Naive thymus-derived CD4-positive, alpha-beta T cell (primary cell): ENCODE measurements at regions not wholly inside any gene's neighbourhood (a gene's known extent, or its start where the extent isn't known, plus 50 kb on each side); places are given as distances from the start of the nearest gene placed in this dataset.

ENCODE experiments used
- ATAC-seq: fragments of 150-1000 bp; cut with Tn5 transposase; 2 replicates; pipeline ENCODE4 v1.10.0; 2021; ENCODE audit warnings: mild to moderate bottlenecking, moderate library complexity
- CTCF ChIA-PET: fragments of 350-600 bp; sonication (Branson Sonifier 250); formaldehyde crosslinking; loops from one replicate; lab custom pipeline; 2021; ENCODE audit warnings: antibody characterized with exemption; lab: Charles Lee
- POLR2A ChIA-PET: fragments of 350-600 bp; sonication (Branson Sonifier 250); formaldehyde crosslinking; loops from one replicate; lab custom pipeline; 2021; ENCODE audit warnings: antibody characterized with exemption, inconsistent platforms; lab: Charles Lee
- DNase-seq, 9 donors: peaks; one replicate each; pipeline versions ENCODE4 v3.0.0 to v3.0.0-alpha.2; 2020 to 2022; ENCODE audit warnings: mixed read lengths in 1 of 9
- H3K27ac ChIP-seq: one replicate; pipeline ENCODE4 v1.7.0; 2013; ENCODE audit warnings: mild to moderate bottlenecking, low read depth, low read length, moderate library complexity
- H3K27me3 ChIP-seq, 2 donors: one replicate each; pipeline ENCODE4 v1.7.0; 2013; ENCODE audit warnings: low read length in 2 of 2, mild to moderate bottlenecking in 2 of 2, moderate library complexity in 2 of 2; ENCODE audit not compliant: control insufficient read depth in 2 of 2, insufficient read depth in 2 of 2
- H3K36me3 ChIP-seq, 3 experiments: 1 replicate in 2 of 3; 2 replicates in 1 of 3; pipeline ENCODE4 v1.7.0; 2013; ENCODE audit warnings: low read length in 3 of 3, mild to moderate bottlenecking in 3 of 3, moderate library complexity in 1 of 3; ENCODE audit not compliant: insufficient read depth in 3 of 3, control insufficient read depth in 2 of 3
- H3K4me1 ChIP-seq, 2 donors: one replicate each; pipeline ENCODE4 v1.7.0; 2013; ENCODE audit warnings: low read length in 2 of 2, mild to moderate bottlenecking in 2 of 2, moderate library complexity in 1 of 2; ENCODE audit not compliant: control insufficient read depth in 2 of 2, insufficient read depth in 2 of 2
- H3K4me3 ChIP-seq: 2 replicates; pipeline ENCODE4 v1.7.0; 2013; ENCODE audit warnings: mild to moderate bottlenecking, low read length
- H3K9me3 ChIP-seq, 3 experiments: 1 replicate in 2 of 3; 2 replicates in 1 of 3; pipeline ENCODE4 v1.7.0; 2013; ENCODE audit warnings: low read length in 3 of 3; ENCODE audit not compliant: control insufficient read depth in 2 of 3
- H3K27ac Mint-ChIP-seq, 9 donors: one replicate each; pipeline ENCODE4 v1.8.0; 2020 to 2022; ENCODE audit warnings: mixed read lengths in 9 of 9, mild to moderate bottlenecking in 8 of 9, moderate library complexity in 5 of 9, inconsistent platforms in 2 of 9
- H3K27me3 Mint-ChIP-seq, 5 donors: one replicate each; pipeline ENCODE4 v1.8.0; 2021 to 2022; ENCODE audit warnings: mixed read lengths in 5 of 5, mild to moderate bottlenecking in 1 of 5
- H3K36me3 Mint-ChIP-seq, 5 donors: one replicate each; pipeline ENCODE4 v1.8.0; 2020 to 2022; ENCODE audit warnings: mixed read lengths in 5 of 5, mild to moderate bottlenecking in 3 of 5, inconsistent platforms in 1 of 5
- H3K4me1 Mint-ChIP-seq, 7 donors: one replicate each; pipeline ENCODE4 v1.8.0; 2020 to 2022; ENCODE audit warnings: mixed read lengths in 7 of 7, mild to moderate bottlenecking in 3 of 7, inconsistent platforms in 1 of 7
- H3K4me3 Mint-ChIP-seq, 10 donors: one replicate each; pipeline ENCODE4 v1.8.0; 2020 to 2022; ENCODE audit warnings: mild to moderate bottlenecking in 10 of 10, mixed read lengths in 10 of 10, moderate library complexity in 6 of 10, inconsistent platforms in 2 of 10
- H3K9me3 Mint-ChIP-seq, 11 donors: one replicate each; pipeline ENCODE4 v1.8.0; 2020 to 2022; ENCODE audit warnings: mixed read lengths in 11 of 11, mild to moderate bottlenecking in 4 of 11, inconsistent platforms in 1 of 11, moderate library complexity in 1 of 11
- intact Hi-C, 2 donors: fragments of 100-400 bp; cut with micrococcal nuclease; formaldehyde crosslinking; loops; one replicate each; pipeline ENCODE4 v1.15.1; 2023

GRCh38 chr5:38782180-38782835 lies 63.5 kb upstream of the OSMR start:
- peaks cover 0 to 19% (median 10%) of the 10 kb centered on the region in 11 donors for H3K9me3 Mint-ChIP-seq
- H3K27me3 Mint-ChIP-seq: peaks cover 7 to 29% (median 13%) of the 10 kb centered on the region in 5 donors
- Histone ChIP-seq H3K36me3 (no peaks in the 10 kb centered on the region), H3K9me3 (no peaks in the 10 kb centered on the region), H3K27ac (no peak overlapping the region), H3K27me3 (no peaks in the 10 kb centered on the region), H3K4me3 (no peak overlapping the region), H3K4me1 (no peaks in the 10 kb centered on the region)
- CTCF ChIA-PET: no interaction called here
- POLR2A ChIA-PET: no interaction called here
- DNase-seq (no peak), ATAC-seq (no peak)
- H3K27ac Mint-ChIP-seq: no peak overlapping the region
- no peak overlapping the region for H3K4me3 Mint-ChIP-seq
- H3K36me3 Mint-ChIP-seq: peaks cover 0 to 6% (median 0%) of the 10 kb centered on the region in 5 donors
- H3K4me1 Mint-ChIP-seq: peaks cover 0 to 3% (median 0%) of the 10 kb centered on the region in 7 donors
- intact Hi-C loops: no loop called here

- no peak overlapping the region for H3K4me3 Mint-ChIP-seq
- intact Hi-C loops: no loop called here
Measured at GRCh38 chr5:38783011-38783561, 62.7 kb upstream of the OSMR start.

GRCh38 chr5:38789134-38789533 lies 56.7 kb upstream of the OSMR start:
- CTCF ChIA-PET: no interaction called here
- ATAC-seq (no peak), DNase-seq (no peak)
- Histone ChIP-seq H3K27me3 (no peaks in the 10 kb centered on the region), H3K27ac (no peak overlapping the region), H3K36me3 (no peaks in the 10 kb centered on the region), H3K9me3 (no peaks in the 10 kb centered on the region), H3K4me3 (no peak overlapping the region), H3K4me1 (no peaks in the 10 kb centered on the region)
- no peak overlapping the region for H3K27ac Mint-ChIP-seq
- POLR2A ChIA-PET: no interaction called here
- H3K27me3 Mint-ChIP-seq: peaks cover 2 to 38% (median 24%) of the 10 kb centered on the region in 5 donors
- H3K4me3 Mint-ChIP-seq: no peak overlapping the region
- H3K9me3 Mint-ChIP-seq: peaks cover 0 to 17% (median 6%) of the 10 kb centered on the region in 11 donors
- H3K36me3 Mint-ChIP-seq: peaks cover 0 to 10% (median 0%) of the 10 kb centered on the region in 5 donors
- no peaks in the 10 kb centered on the region for H3K4me1 Mint-ChIP-seq
- intact Hi-C loops: no loop called here

More at GRCh38 chr5:38783011-38783561, 62.7 kb upstream of the OSMR start:
- H3K27ac ChIP-seq: no peak overlapping the region
- no peaks in the 10 kb centered on the region for H3K9me3 ChIP-seq
- H3K4me1 ChIP-seq: no peaks in the 10 kb centered on the region
- no peak overlapping the region for H3K4me3 ChIP-seq
- no peak for ATAC-seq
- ChIA-PET CTCF (no interaction called here), POLR2A (no interaction called here)
- peaks cover 5 to 29% (median 17%) of the 10 kb centered on the region in 5 donors for H3K27me3 Mint-ChIP-seq
- H3K9me3 Mint-ChIP-seq: peaks cover 3 to 25% (median 10%) of the 10 kb centered on the region in 11 donors
- no peak for DNase-seq
- H3K36me3 Mint-ChIP-seq: peaks cover 0 to 10% (median 0%) of the 10 kb centered on the region in 5 donors
- no peaks in the 10 kb centered on the region for H3K36me3 ChIP-seq
- H3K27ac Mint-ChIP-seq: no peak overlapping the region
- H3K4me1 Mint-ChIP-seq: peaks cover 0 to 3% (median 0%) of the 10 kb centered on the region in 7 donors
- no peaks in the 10 kb centered on the region for H3K27me3 ChIP-seq

GRCh38 chr5:38789777-38790176 lies 56.0 kb upstream of the OSMR start:
- no peak for ATAC-seq
- Mint-ChIP-seq H3K36me3 (peaks cover 0 to 10% (median 0%) of the 10 kb centered on the region in 5 donors), H3K4me1 (no peaks in the 10 kb centered on the region), H3K27ac (no peak overlapping the region), H3K4me3 (no peak overlapping the region), H3K27me3 (peaks cover 2 to 41% (median 24%) of the 10 kb centered on the region in 5 donors), H3K9me3 (peaks cover 0 to 17% (median 6%) of the 10 kb centered on the region in 11 donors)
- no peak for DNase-seq
- Histone ChIP-seq H3K27me3 (no peaks in the 10 kb centered on the region), H3K4me1 (no peaks in the 10 kb centered on the region), H3K27ac (no peak overlapping the region), H3K9me3 (no peaks in the 10 kb centered on the region), H3K4me3 (no peak overlapping the region), H3K36me3 (no peaks in the 10 kb centered on the region)
- ChIA-PET POLR2A (no interaction called here), CTCF (no interaction called here)
- intact Hi-C loops: no loop called here

DNA sequence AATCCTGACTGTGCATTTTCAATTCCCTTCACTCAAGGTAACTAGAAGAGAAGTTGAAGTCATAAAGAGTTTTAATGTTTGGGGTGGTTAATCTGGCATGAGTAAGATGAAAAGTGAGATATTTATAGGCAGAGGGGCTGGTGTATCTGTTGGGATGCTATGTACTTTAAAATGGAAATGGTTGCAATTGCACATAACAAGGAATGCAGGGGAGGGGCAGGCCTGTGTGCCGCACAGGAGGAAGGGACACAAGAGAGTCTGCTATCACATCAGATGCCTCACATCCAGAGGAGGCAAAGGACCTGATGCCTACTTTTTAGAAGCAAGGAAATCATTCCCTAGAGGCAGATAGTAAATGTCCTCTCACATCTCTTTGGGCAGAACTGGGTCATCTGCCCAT lies 55.5 kb upstream of the OSMR start:
- peaks cover 0 to 17% (median 6%) of the 10 kb centered on the region in 11 donors for H3K9me3 Mint-ChIP-seq
- Histone ChIP-seq H3K36me3 (no peaks in the 10 kb centered on the region), H3K9me3 (no peaks in the 10 kb centered on the region), H3K27me3 (no peaks in the 10 kb centered on the region), H3K4me1 (no peaks in the 10 kb centered on the region), H3K4me3 (no peak overlapping the region), H3K27ac (no peak overlapping the region)
- peaks cover 2 to 42% (median 24%) of the 10 kb centered on the region in 5 donors for H3K27me3 Mint-ChIP-seq
- H3K4me3 Mint-ChIP-seq: no peak overlapping the region
- ATAC-seq (no peak), DNase-seq (no peak)
- no peaks in the 10 kb centered on the region for H3K4me1 Mint-ChIP-seq
- H3K27ac Mint-ChIP-seq: no peak overlapping the region
- intact Hi-C loops: no loop called here
- ChIA-PET CTCF (no interaction called here), POLR2A (no interaction called here)
- peaks cover 0 to 10% (median 0%) of the 10 kb centered on the region in 5 donors for H3K36me3 Mint-ChIP-seq

DNA sequence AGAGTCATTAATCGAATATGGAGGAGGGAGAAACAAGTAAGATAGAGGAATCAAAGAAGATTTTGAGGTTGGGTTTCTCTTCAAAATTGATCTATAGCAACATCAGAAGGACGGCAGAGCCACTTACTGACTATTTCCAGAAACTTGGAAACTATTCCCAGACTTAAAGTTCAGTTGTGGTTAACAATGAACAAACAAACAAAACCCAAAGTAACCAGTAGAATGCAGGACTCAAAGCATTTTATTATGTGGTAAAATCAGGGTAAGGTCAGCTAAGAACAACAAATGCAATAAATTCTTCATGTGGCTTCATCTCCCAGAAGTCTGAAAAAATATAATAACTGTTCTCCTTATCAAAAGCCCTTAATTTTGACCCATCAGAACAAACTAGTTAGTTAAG lies 54.9 kb upstream of the OSMR start:
- Mint-ChIP-seq H3K36me3 (peaks cover 0 to 7% (median 0%) of the 10 kb centered on the region in 5 donors), H3K4me3 (no peak overlapping the region), H3K27ac (no peak overlapping the region), H3K9me3 (peaks cover 0 to 13% (median 5%) of the 10 kb centered on the region in 11 donors), H3K27me3 (peaks cover 2 to 38% (median 26%) of the 10 kb centered on the region in 5 donors), H3K4me1 (no peaks in the 10 kb centered on the region)
- H3K27me3 ChIP-seq: no peaks in the 10 kb centered on the region
- intact Hi-C loops: no loop called here
- POLR2A ChIA-PET: no interaction called here
- no peaks in the 10 kb centered on the region for H3K4me1 ChIP-seq
- no peaks in the 10 kb centered on the region for H3K9me3 ChIP-seq
- no peaks in the 10 kb centered on the region for H3K36me3 ChIP-seq
- no peak overlapping the region for H3K27ac ChIP-seq
- DNase-seq: no peak
- no peak for ATAC-seq
- no peak overlapping the region for H3K4me3 ChIP-seq
- CTCF ChIA-PET: no interaction called here

DNA sequence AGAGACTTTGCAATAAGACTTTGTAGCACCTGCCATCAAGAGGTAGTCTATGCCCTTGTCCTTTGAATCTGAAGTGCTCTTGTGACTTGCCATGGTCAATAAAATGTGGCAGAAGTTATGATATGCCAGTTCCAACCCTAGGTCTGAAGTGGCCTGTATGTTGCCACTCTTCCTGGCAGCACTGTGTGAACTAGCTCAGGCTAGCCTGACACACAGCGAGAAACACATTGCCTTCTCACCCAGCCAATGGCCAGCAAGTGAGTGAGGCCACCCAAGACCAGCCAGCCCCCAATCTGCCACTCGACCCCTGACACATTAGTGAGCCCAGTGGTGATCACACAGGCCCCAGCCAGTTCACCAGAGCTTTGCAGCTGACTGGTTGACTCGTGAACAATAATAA lies 52.7 kb upstream of the OSMR start:
- H3K4me3 Mint-ChIP-seq: no peak overlapping the region
- peaks cover 0 to 3% (median 0%) of the 10 kb centered on the region in 7 donors for H3K4me1 Mint-ChIP-seq
- no peaks in the 10 kb centered on the region for H3K9me3 Mint-ChIP-seq
- Histone ChIP-seq H3K27me3 (no peaks in the 10 kb centered on the region), H3K9me3 (no peaks in the 10 kb centered on the region), H3K36me3 (no peaks in the 10 kb centered on the region), H3K27ac (no peak overlapping the region), H3K4me1 (no peaks in the 10 kb centered on the region), H3K4me3 (no peak overlapping the region)
- CTCF ChIA-PET: no interaction called here
- intact Hi-C loops: no loop called here
- no peaks in the 10 kb centered on the region for H3K36me3 Mint-ChIP-seq
- peaks cover 2 to 30% (median 20%) of the 10 kb centered on the region in 5 donors for H3K27me3 Mint-ChIP-seq
- no peak for ATAC-seq
- H3K27ac Mint-ChIP-seq: no peak overlapping the region
- no peak for DNase-seq
- POLR2A ChIA-PET: no interaction called here
